BLaER1 (cell line): ENCODE measurements at regions not wholly inside any gene's neighbourhood (a gene's known extent, or its start where the extent isn't known, plus 50 kb on each side); places are given as distances from the start of the nearest gene placed in this dataset.

Experiments
- H3K27ac ChIP-seq: shearing (Covaris generic); formaldehyde crosslinking; 2 replicates; pipeline ENCODE4 v1.8.1; 2022
- H3K27me3 ChIP-seq: shearing (Covaris generic); formaldehyde crosslinking; 2 replicates; pipeline ENCODE4 v1.8.1; 2022
- H3K36me3 ChIP-seq: shearing (Covaris generic); formaldehyde crosslinking; 2 replicates; pipeline ENCODE4 v1.8.1; 2022
- H3K4me1 ChIP-seq: shearing (Covaris generic); formaldehyde crosslinking; 2 replicates; pipeline ENCODE4 v1.8.1; 2022
- H3K4me2 ChIP-seq: shearing (Covaris generic); formaldehyde crosslinking; 2 replicates; pipeline ENCODE4 v1.8.1; 2022
- H3K4me3 ChIP-seq: shearing (Covaris generic); formaldehyde crosslinking; 2 replicates; pipeline ENCODE4 v1.8.1; 2022
- H3K9ac ChIP-seq: shearing (Covaris generic); formaldehyde crosslinking; 2 replicates; pipeline ENCODE4 v1.8.1; 2022
- H3K9me3 ChIP-seq: shearing (Covaris generic); formaldehyde crosslinking; 2 replicates; pipeline ENCODE4 v1.8.1; 2022
- H4K20me1 ChIP-seq: shearing (Covaris generic); formaldehyde crosslinking; 2 replicates; pipeline ENCODE4 v1.8.1; 2022
- Cebpa-rat ChIP-seq: shearing (Covaris generic); IDR thresholded peaks from 2 replicates; pipeline ENCODE4 v1.8.1; 2022

- Histone ChIP-seq H4K20me1 (no peaks in the 10 kb centered on the region), H3K9me3 (peaks cover 35% of the 10 kb centered on the region), H3K36me3 (no peaks in the 10 kb centered on the region), H3K9ac (no peak overlapping the region), H3K4me2 (no peak overlapping the region), H3K4me3 (no peak overlapping the region), H3K27me3 (no peaks in the 10 kb centered on the region), H3K27ac (no peak overlapping the region), H3K4me1 (no peaks in the 10 kb centered on the region)
- no peak for TF ChIP-seq Cebpa-rat
These were observed 291.0 kb upstream of the STS start for GRCh38 chrX:6856471-6856870.

DNA sequence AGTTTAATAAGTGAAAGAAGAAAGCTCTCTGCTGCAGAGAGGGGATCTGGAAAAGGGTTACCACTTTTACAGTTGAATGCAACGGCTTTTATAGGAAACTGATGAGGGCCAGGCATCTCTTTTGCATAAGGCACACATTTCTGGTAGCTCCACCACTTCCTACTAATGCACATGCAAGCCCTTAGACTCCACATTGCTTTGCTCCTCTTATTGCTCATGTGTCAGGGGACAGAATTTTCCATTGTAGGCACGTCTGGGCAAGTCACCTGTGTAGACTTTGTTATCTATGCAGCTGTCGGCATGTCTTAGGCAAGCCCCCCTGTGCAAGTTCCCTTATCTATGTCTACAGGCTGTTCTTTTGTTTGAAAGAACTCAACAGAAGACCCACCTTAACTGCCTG, 294.6 kb upstream of the STS start:
- Histone ChIP-seq H4K20me1 (no peaks in the 10 kb centered on the region), H3K9me3 (peaks cover 9% of the 10 kb centered on the region; the same call in 1 of the 2 replicates), H3K4me2 (no peak overlapping the region), H3K36me3 (no peaks in the 10 kb centered on the region), H3K4me1 (no peaks in the 10 kb centered on the region), H3K27ac (no peak overlapping the region), H3K9ac (no peak overlapping the region), H3K4me3 (no peak overlapping the region), H3K27me3 (no peaks in the 10 kb centered on the region)
- TF ChIP-seq Cebpa-rat, result no peak

GRCh38 chrX:6852121-6852520, 295.4 kb upstream of the STS start:
- no peaks in the 10 kb centered on the region for H4K20me1 ChIP-seq
- no peaks in the 10 kb centered on the region for H3K27me3 ChIP-seq
- H3K4me3 ChIP-seq, result no peak overlapping the region
- H3K9me3 ChIP-seq, result peaks cover 9% of the 10 kb centered on the region; the same call in 1 of the 2 replicates
- H3K27ac ChIP-seq, result no peak overlapping the region
- H3K4me2 ChIP-seq, result no peak overlapping the region
- no peaks in the 10 kb centered on the region for H3K4me1 ChIP-seq
- TF ChIP-seq Cebpa-rat, result no peak
- no peaks in the 10 kb centered on the region for H3K36me3 ChIP-seq
- no peak overlapping the region for H3K9ac ChIP-seq

GRCh38 chrX:6851140-6851539, 296.4 kb upstream of the STS start:
- no peak for TF ChIP-seq Cebpa-rat

GRCh38 chrX:6849716-6850414, 297.6 kb upstream of the STS start:
- TF ChIP-seq Cebpa-rat, result no peak
- H3K4me3 ChIP-seq, result no peak overlapping the region
- H4K20me1 ChIP-seq, result no peaks in the 10 kb centered on the region
- H3K4me1 ChIP-seq, result no peaks in the 10 kb centered on the region
- H3K4me2 ChIP-seq, result no peak overlapping the region
- no peaks in the 10 kb centered on the region for H3K36me3 ChIP-seq
- peaks cover 9% of the 10 kb centered on the region; the same call in 1 of the 2 replicates for H3K9me3 ChIP-seq
- no peak overlapping the region for H3K9ac ChIP-seq
- H3K27ac ChIP-seq, result no peak overlapping the region
- H3K27me3 ChIP-seq, result no peaks in the 10 kb centered on the region

More at GRCh38 chrX:6851140-6851539, 296.4 kb upstream of the STS start:
- H3K4me1 ChIP-seq, result no peaks in the 10 kb centered on the region
- no peaks in the 10 kb centered on the region for H4K20me1 ChIP-seq
- H3K9ac ChIP-seq, result no peak overlapping the region
- H3K4me3 ChIP-seq, result no peak overlapping the region
- no peaks in the 10 kb centered on the region for H3K27me3 ChIP-seq
- H3K4me2 ChIP-seq, result no peak overlapping the region
- H3K9me3 ChIP-seq, result peaks cover 9% of the 10 kb centered on the region; the same call in 1 of the 2 replicates
- H3K36me3 ChIP-seq, result no peaks in the 10 kb centered on the region
- H3K27ac ChIP-seq, result no peak overlapping the region

- no peak for TF ChIP-seq Cebpa-rat
- H3K27ac ChIP-seq, result no peak overlapping the region
- no peaks in the 10 kb centered on the region for H4K20me1 ChIP-seq
These were observed 297.7 kb upstream of the VCX3A start for GRCh38 chrX:6832619-6833018.

DNA sequence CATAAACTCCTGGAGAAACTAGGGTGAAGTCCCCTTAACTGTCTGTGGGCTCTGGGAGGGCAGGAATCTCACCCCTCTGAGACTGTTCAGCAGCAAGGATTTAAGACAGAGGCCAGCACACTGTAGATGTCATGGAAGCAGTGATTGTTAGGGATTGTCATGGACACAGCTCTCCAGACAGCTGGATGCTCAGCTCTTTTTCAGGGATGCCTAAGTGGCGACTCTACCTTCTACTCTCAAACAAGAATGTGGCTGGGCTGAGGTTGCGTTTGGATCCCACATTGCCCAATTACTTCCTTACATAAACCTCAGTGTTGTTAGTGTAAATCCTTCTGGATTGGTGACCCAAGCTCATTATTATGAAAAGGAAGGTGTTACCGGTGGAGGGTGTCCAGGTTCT, 291.9 kb upstream of the VCX3A start:
- H3K36me3 ChIP-seq, result no peaks in the 10 kb centered on the region
- H3K27me3 ChIP-seq, result no peaks in the 10 kb centered on the region
- no peak for TF ChIP-seq Cebpa-rat
- H3K4me1 ChIP-seq, result no peaks in the 10 kb centered on the region
- H3K27ac ChIP-seq, result no peak overlapping the region
- H3K9me3 ChIP-seq, result no peaks in the 10 kb centered on the region
- no peak overlapping the region for H3K4me2 ChIP-seq
- no peak overlapping the region for H3K9ac ChIP-seq
- no peak overlapping the region for H3K4me3 ChIP-seq
- H4K20me1 ChIP-seq, result no peaks in the 10 kb centered on the region

More at GRCh38 chrX:6832619-6833018, 297.7 kb upstream of the VCX3A start:
- H3K9me3 ChIP-seq, result no peaks in the 10 kb centered on the region
- H3K4me2 ChIP-seq, result no peak overlapping the region
- no peaks in the 10 kb centered on the region for H3K4me1 ChIP-seq
- no peak overlapping the region for H3K9ac ChIP-seq
- no peaks in the 10 kb centered on the region for H3K36me3 ChIP-seq
- H3K27me3 ChIP-seq, result no peaks in the 10 kb centered on the region
- no peak overlapping the region for H3K4me3 ChIP-seq

DNA sequence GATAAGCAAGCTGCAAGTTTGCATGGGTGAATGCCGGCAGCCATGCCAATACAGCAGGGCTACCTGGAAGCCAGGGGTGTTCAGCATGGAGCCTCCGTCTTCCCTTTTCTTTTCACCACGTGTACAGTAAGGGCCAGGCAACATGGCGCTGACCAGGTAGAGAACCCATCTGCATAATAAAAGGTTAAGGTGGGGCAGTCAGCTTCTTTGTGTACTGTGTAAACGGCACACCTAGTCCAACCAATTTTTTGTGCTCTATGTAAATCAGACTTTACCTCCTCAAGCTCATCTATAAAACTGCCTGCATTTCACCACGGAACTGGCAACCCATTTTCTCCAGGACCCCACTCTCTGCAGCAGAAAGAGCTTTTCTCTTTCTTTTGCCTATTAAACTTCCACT, 286.8 kb upstream of the VCX3A start:
- Histone ChIP-seq H4K20me1 (no peaks in the 10 kb centered on the region), H3K9ac (no peak overlapping the region), H3K36me3 (no peaks in the 10 kb centered on the region), H3K27ac (no peak overlapping the region), H3K4me2 (no peak overlapping the region), H3K4me3 (no peak overlapping the region), H3K27me3 (no peaks in the 10 kb centered on the region), H3K4me1 (no peaks in the 10 kb centered on the region), H3K9me3 (no peaks in the 10 kb centered on the region)
- TF ChIP-seq Cebpa-rat, result no peak

DNA sequence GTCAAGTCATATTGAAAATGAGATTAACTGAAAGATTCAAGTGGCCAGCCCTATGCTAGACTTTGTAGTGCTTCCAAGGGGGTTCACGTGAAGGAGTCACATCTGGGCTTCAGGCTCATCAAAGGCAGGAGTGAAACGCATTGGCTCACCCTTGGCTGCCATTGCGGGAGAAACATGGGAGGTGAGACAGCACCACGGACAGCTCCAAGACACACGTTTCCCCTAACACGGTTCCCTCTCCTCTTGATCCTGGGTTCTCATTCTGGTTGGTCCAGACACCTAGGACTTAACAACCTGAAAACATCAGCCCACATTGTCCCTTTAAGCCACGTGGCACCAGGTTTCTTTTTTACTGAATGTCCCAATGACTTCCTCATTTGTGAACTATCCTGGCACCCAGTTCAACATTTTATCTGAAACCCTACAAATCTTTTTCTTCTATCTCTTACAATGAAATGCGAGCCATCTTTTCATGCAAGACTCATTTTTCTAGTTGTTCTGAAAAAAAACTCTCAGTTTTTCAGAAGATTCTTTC, 279.0 kb upstream of the VCX3A start:
- no peak for TF ChIP-seq Cebpa-rat
- H3K27ac ChIP-seq, result no peak overlapping the region
- no peak overlapping the region for H3K9ac ChIP-seq
- no peaks in the 10 kb centered on the region for H3K9me3 ChIP-seq
- no peaks in the 10 kb centered on the region for H4K20me1 ChIP-seq
- H3K4me2 ChIP-seq, result no peak overlapping the region
- no peaks in the 10 kb centered on the region for H3K36me3 ChIP-seq
- no peaks in the 10 kb centered on the region for H3K4me1 ChIP-seq
- H3K27me3 ChIP-seq, result no peaks in the 10 kb centered on the region
- H3K4me3 ChIP-seq, result no peak overlapping the region

DNA sequence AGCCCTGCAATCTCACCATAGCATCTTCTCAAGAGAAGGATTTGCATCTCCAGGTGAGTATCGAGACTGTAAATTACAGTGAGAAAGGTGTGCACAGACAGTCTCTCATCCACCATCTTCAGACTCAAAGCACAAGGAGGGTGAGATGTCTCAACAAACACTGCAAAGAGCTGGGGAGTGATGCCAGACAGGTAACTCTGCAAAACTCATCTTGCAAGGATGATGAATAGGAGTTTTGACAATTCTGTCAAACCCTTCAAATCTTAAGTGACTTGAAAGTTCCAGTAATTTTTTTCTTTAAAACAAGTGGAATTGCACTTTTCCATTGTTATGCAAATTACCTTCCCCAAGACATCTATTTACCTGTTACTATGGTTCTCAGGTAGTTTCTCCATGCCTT, 277.2 kb upstream of the VCX3A start:
- Histone ChIP-seq H3K36me3 (no peaks in the 10 kb centered on the region), H3K27me3 (no peaks in the 10 kb centered on the region), H3K4me3 (no peak overlapping the region), H3K4me1 (no peaks in the 10 kb centered on the region), H4K20me1 (no peaks in the 10 kb centered on the region), H3K27ac (no peak overlapping the region), H3K4me2 (no peak overlapping the region), H3K9me3 (no peaks in the 10 kb centered on the region), H3K9ac (no peak overlapping the region)
- TF ChIP-seq Cebpa-rat, result no peak
